Nephron (organoid): ENCODE measurements at regions not wholly inside any gene's neighbourhood (a gene's known extent, or its start where the extent isn't known, plus 50 kb on each side); places are given as distances from the start of the nearest gene placed in this dataset.

ENCODE experiments used
- H3K27ac Mint-ChIP-seq, 3 experiments: 2 replicates each; pipeline ENCODE4 v1.8.0; 2020; ENCODE audit warnings: mixed read lengths in 3 of 3, mild to moderate bottlenecking in 2 of 3, moderate library complexity in 1 of 3
- H3K27me3 Mint-ChIP-seq: 2 replicates; pipeline ENCODE4 v1.8.0; 2021; ENCODE audit warnings: low read depth, mild to moderate bottlenecking, moderate library complexity, mixed read lengths
- H3K36me3 Mint-ChIP-seq: 2 replicates; pipeline ENCODE4 v1.8.0; 2020; ENCODE audit warnings: low read depth, mixed read lengths
- H3K4me1 Mint-ChIP-seq: 2 replicates; pipeline ENCODE4 v1.8.0; 2020; ENCODE audit warnings: mixed read lengths
- H3K4me3 Mint-ChIP-seq, 3 experiments: 2 replicates each; pipeline ENCODE4 v1.8.0; 2020; ENCODE audit warnings: mild to moderate bottlenecking in 3 of 3, mixed read lengths in 3 of 3, moderate library complexity in 2 of 3
- H3K9me3 Mint-ChIP-seq: 2 replicates; pipeline ENCODE4 v1.8.0; 2020; ENCODE audit warnings: mixed read lengths
- TF ChIP-seq, protein P1 (sequence below), 3 experiments: fragments of 200-600 bp; sonication (generic); IDR thresholded peaks; one replicate each; pipeline ENCODE4 v1.5.0; 2021; ENCODE audit warnings: antibody characterized with exemption in 3 of 3; ENCODE audit not compliant: unreplicated experiment in 3 of 3

DNA sequence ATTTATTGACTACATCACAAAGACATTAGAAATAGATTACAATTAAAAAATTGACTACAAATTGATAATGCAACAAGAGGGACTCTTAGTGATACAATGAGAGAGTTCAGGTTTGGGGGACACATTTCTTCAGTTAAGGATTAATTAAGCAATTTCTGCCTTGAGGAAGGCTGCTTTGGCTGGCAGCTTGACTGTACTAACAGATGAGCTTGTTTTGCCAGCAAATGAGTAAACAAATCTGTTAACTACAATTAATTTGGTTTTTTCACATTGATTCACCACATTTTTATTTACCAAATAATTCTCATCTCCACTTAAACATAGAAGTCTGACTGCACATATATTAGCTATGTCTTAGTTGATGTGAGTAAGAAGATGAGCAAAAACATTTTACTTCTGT, 183.6 kb upstream of the ZNF385D start:
- TF ChIP-seq, protein P1, sequence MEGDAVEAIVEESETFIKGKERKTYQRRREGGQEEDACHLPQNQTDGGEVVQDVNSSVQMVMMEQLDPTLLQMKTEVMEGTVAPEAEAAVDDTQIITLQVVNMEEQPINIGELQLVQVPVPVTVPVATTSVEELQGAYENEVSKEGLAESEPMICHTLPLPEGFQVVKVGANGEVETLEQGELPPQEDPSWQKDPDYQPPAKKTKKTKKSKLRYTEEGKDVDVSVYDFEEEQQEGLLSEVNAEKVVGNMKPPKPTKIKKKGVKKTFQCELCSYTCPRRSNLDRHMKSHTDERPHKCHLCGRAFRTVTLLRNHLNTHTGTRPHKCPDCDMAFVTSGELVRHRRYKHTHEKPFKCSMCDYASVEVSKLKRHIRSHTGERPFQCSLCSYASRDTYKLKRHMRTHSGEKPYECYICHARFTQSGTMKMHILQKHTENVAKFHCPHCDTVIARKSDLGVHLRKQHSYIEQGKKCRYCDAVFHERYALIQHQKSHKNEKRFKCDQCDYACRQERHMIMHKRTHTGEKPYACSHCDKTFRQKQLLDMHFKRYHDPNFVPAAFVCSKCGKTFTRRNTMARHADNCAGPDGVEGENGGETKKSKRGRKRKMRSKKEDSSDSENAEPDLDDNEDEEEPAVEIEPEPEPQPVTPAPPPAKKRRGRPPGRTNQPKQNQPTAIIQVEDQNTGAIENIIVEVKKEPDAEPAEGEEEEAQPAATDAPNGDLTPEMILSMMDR (IDR thresholded peaks at IDR 0.05; ENCODE audit: unreplicated experiment in 3 of 3), result no peak
- no peaks in the 10 kb centered on the region for H3K36me3 Mint-ChIP-seq
- H3K27me3 Mint-ChIP-seq, result no peaks in the 10 kb centered on the region
- H3K27ac Mint-ChIP-seq, result no peak overlapping the region
- H3K4me1 Mint-ChIP-seq, result peaks cover 5% of the 10 kb centered on the region
- H3K9me3 Mint-ChIP-seq, result no peaks in the 10 kb centered on the region
- H3K4me3 Mint-ChIP-seq, result no peak overlapping the region

DNA sequence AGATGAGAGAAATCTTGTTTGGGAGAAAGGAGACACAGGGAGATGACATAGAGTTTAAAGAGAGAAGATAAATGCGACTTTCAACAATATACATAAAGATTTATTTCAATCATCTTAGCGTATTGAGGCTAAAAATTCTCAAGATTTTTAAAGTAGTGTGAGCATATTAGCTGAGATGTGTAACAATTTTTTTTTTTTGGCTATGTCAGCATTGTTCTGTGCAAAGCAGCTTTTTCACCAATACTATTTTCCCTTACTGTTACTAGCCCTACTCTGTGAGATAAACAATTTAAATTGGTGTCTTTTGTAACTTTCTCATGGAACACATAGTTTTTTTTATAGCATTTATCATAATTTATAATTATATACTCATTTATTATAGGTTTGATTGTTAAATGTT, 185.2 kb upstream of the ZNF385D start:
- H3K4me1 Mint-ChIP-seq, result peaks cover 5% of the 10 kb centered on the region
- H3K9me3 Mint-ChIP-seq, result no peaks in the 10 kb centered on the region
- H3K27ac Mint-ChIP-seq, result no peak overlapping the region
- no peaks in the 10 kb centered on the region for H3K27me3 Mint-ChIP-seq
- no peak overlapping the region for H3K4me3 Mint-ChIP-seq
- TF ChIP-seq, protein P1 (IDR thresholded peaks at IDR 0.05; ENCODE audit: unreplicated experiment in 3 of 3), result no peak
- no peaks in the 10 kb centered on the region for H3K36me3 Mint-ChIP-seq

DNA sequence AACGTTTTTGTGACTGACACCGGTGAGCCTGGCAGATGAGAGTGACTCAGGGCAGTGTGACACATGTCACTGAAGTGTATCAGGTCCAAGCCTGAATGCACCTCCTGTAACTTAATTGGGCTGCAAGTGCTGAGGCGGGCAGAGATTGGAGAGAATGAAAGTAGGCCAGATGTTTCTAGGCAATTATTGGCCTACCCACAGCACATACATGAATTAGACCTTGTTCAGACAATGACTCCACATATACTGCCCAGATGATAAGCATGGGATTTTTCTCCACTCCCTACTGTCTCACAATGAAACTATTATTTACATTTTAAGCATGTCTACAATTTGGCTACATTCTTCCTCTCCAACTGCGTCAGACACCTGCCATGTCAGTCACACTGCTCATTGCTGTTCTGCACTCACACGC, 187.3 kb upstream of the ZNF385D start:
- H3K4me3 Mint-ChIP-seq, result no peak overlapping the region
- H3K36me3 Mint-ChIP-seq, result no peaks in the 10 kb centered on the region
- H3K4me1 Mint-ChIP-seq, result peaks cover 10% of the 10 kb centered on the region
- peak overlapping the region in 1 of 3 experiments; percentile 7 for H3K27ac Mint-ChIP-seq
- no peaks in the 10 kb centered on the region for H3K9me3 Mint-ChIP-seq
- TF ChIP-seq, protein P1 (IDR thresholded peaks at IDR 0.05; ENCODE audit: unreplicated experiment in 3 of 3), result no peak
- H3K27me3 Mint-ChIP-seq, result no peaks in the 10 kb centered on the region

DNA sequence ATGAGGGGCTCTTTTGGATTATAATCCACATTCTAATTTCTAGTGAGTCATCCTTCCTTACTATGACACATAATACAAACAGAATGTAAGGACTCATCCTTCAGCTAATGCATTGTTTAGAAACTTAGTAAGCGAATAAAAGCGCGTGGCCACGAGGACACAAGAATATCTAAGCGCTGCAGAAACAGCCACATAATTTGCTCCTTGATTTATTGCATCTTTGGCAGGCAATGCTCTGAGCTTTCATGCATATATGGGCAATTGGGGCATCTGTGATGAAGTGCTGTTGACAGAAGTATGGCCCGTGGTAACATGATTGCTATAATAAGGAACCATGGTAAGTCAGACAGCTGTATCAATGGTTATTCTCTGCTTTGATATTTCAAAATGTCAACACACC, 191.3 kb upstream of the ZNF385D start:
- Mint-ChIP-seq H3K4me3 (no peak overlapping the region), H3K36me3 (no peaks in the 10 kb centered on the region), H3K27ac (no peak overlapping the region), H3K9me3 (no peaks in the 10 kb centered on the region), H3K4me1 (peaks cover 22% of the 10 kb centered on the region), H3K27me3 (no peaks in the 10 kb centered on the region)
- TF ChIP-seq, protein P1 (IDR thresholded peaks at IDR 0.05; ENCODE audit: unreplicated experiment in 3 of 3), result no peak

DNA sequence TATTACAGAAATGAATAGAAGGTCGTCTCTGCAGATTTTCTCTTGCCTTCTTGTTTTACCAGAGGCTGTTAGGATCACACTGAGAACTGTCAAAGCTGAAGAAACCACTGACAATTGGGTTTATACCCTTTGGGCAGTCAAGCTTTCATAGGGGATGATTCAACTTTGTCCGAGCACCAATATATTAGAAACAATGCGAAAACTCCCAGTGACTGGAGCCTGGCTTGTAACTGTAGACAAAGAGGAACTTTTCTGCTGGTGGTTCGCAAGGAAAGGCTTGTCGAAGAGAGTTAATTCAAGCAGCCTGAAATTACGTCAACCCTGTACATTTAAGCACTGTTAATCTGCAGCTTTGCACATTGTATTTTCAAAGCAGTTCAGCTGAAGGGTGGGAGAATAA, 193.2 kb upstream of the ZNF385D start:
- Mint-ChIP-seq H3K4me1 (peaks cover 17% of the 10 kb centered on the region), H3K9me3 (no peaks in the 10 kb centered on the region), H3K36me3 (no peaks in the 10 kb centered on the region), H3K27me3 (no peaks in the 10 kb centered on the region), H3K27ac (peak overlapping the region; percentile 66 to 90 (median 81)), H3K4me3 (peak overlapping the region; percentile 28 to 52 (median 45))
- TF ChIP-seq, protein P1 (IDR thresholded peaks at IDR 0.05; ENCODE audit: unreplicated experiment in 3 of 3), result no peak

- no peaks in the 10 kb centered on the region for H3K4me1 Mint-ChIP-seq
- H3K4me3 Mint-ChIP-seq, result no peak overlapping the region
- TF ChIP-seq, protein P1 (IDR thresholded peaks at IDR 0.05; ENCODE audit: unreplicated experiment in 3 of 3), result no peak
- H3K36me3 Mint-ChIP-seq, result no peaks in the 10 kb centered on the region
- H3K27me3 Mint-ChIP-seq, result no peaks in the 10 kb centered on the region
- H3K27ac Mint-ChIP-seq, result no peak overlapping the region
- peaks cover 14% of the 10 kb centered on the region for H3K9me3 Mint-ChIP-seq
Measured at GRCh38 chr3:21952856-21953255, 201.8 kb upstream of the ZNF385D start.
